ENCODE measurements at regions not wholly inside any gene's neighbourhood (a gene's known extent, or its start where the extent isn't known, plus 50 kb on each side); places are given as distances from the start of the nearest gene placed in this dataset.
A peak's percentile ranks its signal among the peaks of the same experiment; 100 is the strongest.

- peak in 1 of 2 donors; percentile 68 for ATAC-seq
- in situ Hi-C loops (cut with MboI; ENCODE audit: low sequenced_read_pairs in 4 of 4) (no loop called here), intact Hi-C loops (cut with DNase I; ENCODE audit: low total_unique reads) (no loop called here)
- Histone ChIP-seq H3K4me3 (no peak overlapping the region), H3K9me3 (no peaks in the 10 kb centered on the region), H3K36me3 (no peaks in the 10 kb centered on the region), H3K27me3 (no peaks in the 10 kb centered on the region), H3K27ac (no peak overlapping the region), H3K4me1 (no peaks in the 10 kb centered on the region)
- no peak for DNase-seq
- no peak for TF ChIP-seq CTCF (IDR thresholded peaks at IDR 0.05 in 4 of 5, conservative IDR thresholded peaks at IDR 0.05 in 1 of 5)
- TF ChIP-seq POLR2A (IDR thresholded peaks at IDR 0.05), result no peak
These were observed 65.8 kb upstream of the RANBP3L start for GRCh38 chr5:36367524-36367923.

GRCh38 chr5:36369219-36369690 lies 67.6 kb upstream of the RANBP3L start:
- no peak for TF ChIP-seq POLR2A (IDR thresholded peaks at IDR 0.05)
- no peak for TF ChIP-seq CTCF (IDR thresholded peaks at IDR 0.05 in 4 of 5, conservative IDR thresholded peaks at IDR 0.05 in 1 of 5)
- ATAC-seq (no peak), DNase-seq (no peak)
- H3K36me3 ChIP-seq, result no peaks in the 10 kb centered on the region
- no peaks in the 10 kb centered on the region for H3K27me3 ChIP-seq
- H3K27ac ChIP-seq, result no peak overlapping the region
- in situ Hi-C loops (cut with MboI; ENCODE audit: low sequenced_read_pairs in 4 of 4), result no loop called here
- H3K4me3 ChIP-seq, result no peak overlapping the region
- H3K9me3 ChIP-seq, result no peaks in the 10 kb centered on the region
- no peaks in the 10 kb centered on the region for H3K4me1 ChIP-seq
- intact Hi-C loops (cut with DNase I; ENCODE audit: low total_unique reads), result no loop called here

- no peak for ATAC-seq
- TF ChIP-seq CTCF (IDR thresholded peaks at IDR 0.05 in 4 of 5, conservative IDR thresholded peaks at IDR 0.05 in 1 of 5) (no peak), POLR2A (IDR thresholded peaks at IDR 0.05) (no peak)
- H3K27ac ChIP-seq, result no peak overlapping the region
These were observed 68.4 kb upstream of the RANBP3L start for GRCh38 chr5:36370073-36370472.

GRCh38 chr5:36371366-36371765 lies 69.7 kb upstream of the RANBP3L start:
- intact Hi-C loops (cut with DNase I; ENCODE audit: low total_unique reads) (no loop called here), in situ Hi-C loops (cut with MboI; ENCODE audit: low sequenced_read_pairs in 4 of 4) (no loop called here)
- no peaks in the 10 kb centered on the region for H3K4me1 ChIP-seq
- no peak overlapping the region for H3K27ac ChIP-seq
- H3K36me3 ChIP-seq, result no peaks in the 10 kb centered on the region
- no peak overlapping the region for H3K4me3 ChIP-seq
- DNase-seq (no peak), ATAC-seq (no peak)
- H3K27me3 ChIP-seq, result no peaks in the 10 kb centered on the region
- TF ChIP-seq CTCF (IDR thresholded peaks at IDR 0.05 in 4 of 5, conservative IDR thresholded peaks at IDR 0.05 in 1 of 5) (no peak), POLR2A (IDR thresholded peaks at IDR 0.05) (no peak)
- H3K9me3 ChIP-seq, result no peaks in the 10 kb centered on the region

More at GRCh38 chr5:36370073-36370472, 68.4 kb upstream of the RANBP3L start:
- Histone ChIP-seq H3K4me3 (no peak overlapping the region), H3K27me3 (no peaks in the 10 kb centered on the region), H3K9me3 (no peaks in the 10 kb centered on the region), H3K4me1 (no peaks in the 10 kb centered on the region), H3K36me3 (no peaks in the 10 kb centered on the region)
- DNase-seq, result no peak
- intact Hi-C loops (cut with DNase I; ENCODE audit: low total_unique reads), result no loop called here
- in situ Hi-C loops (cut with MboI; ENCODE audit: low sequenced_read_pairs in 4 of 4), result no loop called here

GRCh38 chr5:36373527-36374086 lies 71.9 kb upstream of the RANBP3L start:
- in situ Hi-C loops (cut with MboI; ENCODE audit: low sequenced_read_pairs in 4 of 4), result no loop called here
- DNase-seq (peak; percentile 62 to 73), ATAC-seq (peak; percentile 76 to 86)
- H3K4me1 ChIP-seq, result no peaks in the 10 kb centered on the region
- H3K27ac ChIP-seq, result peak overlapping the region in 2 of 4 donors; percentile 15 to 24
- intact Hi-C loops (cut with DNase I; ENCODE audit: low total_unique reads), result no loop called here
- H3K36me3 ChIP-seq, result no peaks in the 10 kb centered on the region
- H3K4me3 ChIP-seq, result no peak overlapping the region
- H3K27me3 ChIP-seq, result no peaks in the 10 kb centered on the region
- no peaks in the 10 kb centered on the region for H3K9me3 ChIP-seq
- TF ChIP-seq CTCF (IDR thresholded peaks at IDR 0.05 in 4 of 5, conservative IDR thresholded peaks at IDR 0.05 in 1 of 5) (no peak), POLR2A (IDR thresholded peaks at IDR 0.05) (no peak)
